ENCODE measurements at regions not wholly inside any gene's neighbourhood (a gene's known extent, or its start where the extent isn't known, plus 50 kb on each side); places are given as distances from the start of the nearest gene placed in this dataset.

DNA sequence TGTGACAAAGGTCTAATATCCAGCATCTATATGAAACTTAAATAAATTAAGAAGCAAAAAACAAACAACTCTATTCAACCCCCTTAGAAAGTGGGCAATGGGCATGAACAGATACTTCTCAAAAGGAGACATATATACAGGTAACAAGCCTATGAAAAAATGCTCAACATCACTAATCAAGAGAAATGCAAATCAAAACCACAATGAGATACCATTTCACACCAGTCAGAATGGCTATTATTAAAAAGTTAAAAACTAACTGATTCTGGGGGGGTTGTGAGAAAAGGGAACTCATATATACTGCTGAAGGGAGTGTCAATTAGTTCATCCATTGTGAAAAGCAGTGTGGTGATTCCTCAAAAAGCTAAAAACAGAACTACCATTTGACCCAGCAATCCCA lies 198.9 kb downstream of the BMP4 start:
- DNase-seq (ENCODE audit: low read depth), result no peak
- no peak for TF ChIP-seq CTCF (conservative IDR thresholded peaks at IDR 0.05; ENCODE audit: low read depth, low read length)
- no peak overlapping the region for H3K4me3 ChIP-seq (ENCODE audit: low read length)

DNA sequence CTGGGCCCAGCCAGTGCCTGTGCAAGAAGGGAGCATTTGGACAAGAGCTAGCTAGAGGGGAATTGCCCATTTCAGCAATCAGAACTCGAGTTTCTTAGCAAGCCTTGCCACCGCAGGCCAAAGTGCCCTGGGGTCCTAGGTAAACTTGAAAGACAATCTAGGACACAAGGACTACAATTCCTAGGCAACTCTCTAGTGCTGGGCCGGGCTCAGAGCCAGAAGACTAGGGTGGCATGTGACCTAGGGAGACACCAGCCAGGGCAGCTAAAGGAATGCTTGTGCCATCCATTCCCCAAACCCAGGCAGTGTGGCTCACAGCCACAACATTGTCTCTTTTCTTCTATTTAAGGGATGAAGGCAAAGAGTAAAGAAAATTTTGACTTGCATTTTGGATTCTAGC lies 205.0 kb downstream of the BMP4 start:
- no peak for DNase-seq (ENCODE audit: low read depth)
- TF ChIP-seq CTCF (conservative IDR thresholded peaks at IDR 0.05; ENCODE audit: low read depth, low read length), result no peak
- no peak overlapping the region for H3K4me3 ChIP-seq (ENCODE audit: low read length)

DNA sequence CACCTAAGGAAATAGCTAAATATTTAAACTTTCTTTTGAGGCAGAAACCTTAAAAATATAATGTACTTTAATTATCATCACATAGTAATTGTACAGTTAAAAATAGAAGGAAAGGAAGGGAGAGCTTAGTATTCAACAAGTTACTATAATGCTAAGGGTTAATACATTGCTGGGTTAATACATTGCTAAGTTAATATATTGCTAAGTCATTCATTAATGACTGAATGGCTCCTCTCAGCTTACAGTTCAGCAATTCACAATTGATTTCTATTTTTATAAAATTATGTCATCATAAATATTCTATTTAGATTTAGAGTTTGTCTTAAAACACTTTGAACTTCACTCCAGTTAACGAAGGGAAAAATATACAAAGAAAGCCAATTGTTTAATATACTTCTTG lies 207.9 kb downstream of the BMP4 start:
- TF ChIP-seq CTCF (conservative IDR thresholded peaks at IDR 0.05; ENCODE audit: low read depth, low read length), result no peak
- DNase-seq (ENCODE audit: low read depth), result no peak
- H3K4me3 ChIP-seq (ENCODE audit: low read length), result no peak overlapping the region

- H3K4me3 ChIP-seq (ENCODE audit: low read length), result no peak overlapping the region
- no peak for TF ChIP-seq CTCF (conservative IDR thresholded peaks at IDR 0.05; ENCODE audit: low read depth, low read length)
- DNase-seq (ENCODE audit: low read depth), result no peak
These were observed 211.8 kb downstream of the BMP4 start for GRCh38 chr14:53744857-53745256.

DNA sequence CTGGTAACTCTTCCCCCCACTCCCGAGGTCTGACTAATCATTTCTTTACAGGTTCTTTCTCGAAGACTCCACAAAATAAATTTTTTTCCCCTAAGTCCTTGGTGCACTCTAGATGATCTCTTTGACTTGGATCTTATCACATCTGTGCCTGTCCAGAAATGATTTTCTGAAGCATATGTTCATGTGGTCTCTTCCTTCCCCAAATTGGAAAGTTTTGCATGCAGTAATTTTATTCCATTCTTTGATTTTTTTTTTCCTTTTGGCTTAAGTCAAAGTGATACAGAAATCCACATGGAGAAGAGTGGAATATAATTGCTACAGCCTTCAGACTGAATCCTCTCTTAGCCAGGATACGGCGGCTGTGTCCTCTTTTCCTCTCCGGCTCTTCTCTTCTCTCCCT lies 213.3 kb downstream of the BMP4 start:
- TF ChIP-seq CTCF (conservative IDR thresholded peaks at IDR 0.05; ENCODE audit: low read depth, low read length), result no peak
- H3K4me3 ChIP-seq (ENCODE audit: low read length), result no peak overlapping the region
- DNase-seq (ENCODE audit: low read depth), result no peak

DNA sequence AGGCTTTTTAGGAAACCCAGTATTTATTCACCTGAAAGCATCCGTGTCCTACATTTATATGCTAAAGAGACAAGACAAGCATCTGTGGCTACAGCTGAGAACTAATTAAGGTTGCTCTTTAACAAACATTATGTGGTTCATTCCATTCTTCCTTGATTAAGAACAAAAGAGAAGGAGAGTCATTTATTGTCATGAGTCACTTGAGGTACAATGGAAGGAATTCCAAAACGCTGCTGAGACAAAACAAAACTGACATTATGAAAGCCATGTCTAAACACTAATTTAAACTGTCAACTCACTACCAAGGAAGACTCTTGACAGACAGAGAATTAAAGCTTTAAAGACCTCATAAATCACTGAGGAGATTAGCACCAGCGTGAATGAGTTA lies 214.4 kb downstream of the BMP4 start:
- TF ChIP-seq CTCF (conservative IDR thresholded peaks at IDR 0.05; ENCODE audit: low read depth, low read length), result no peak
- no peak overlapping the region for H3K4me3 ChIP-seq (ENCODE audit: low read length)

DNA sequence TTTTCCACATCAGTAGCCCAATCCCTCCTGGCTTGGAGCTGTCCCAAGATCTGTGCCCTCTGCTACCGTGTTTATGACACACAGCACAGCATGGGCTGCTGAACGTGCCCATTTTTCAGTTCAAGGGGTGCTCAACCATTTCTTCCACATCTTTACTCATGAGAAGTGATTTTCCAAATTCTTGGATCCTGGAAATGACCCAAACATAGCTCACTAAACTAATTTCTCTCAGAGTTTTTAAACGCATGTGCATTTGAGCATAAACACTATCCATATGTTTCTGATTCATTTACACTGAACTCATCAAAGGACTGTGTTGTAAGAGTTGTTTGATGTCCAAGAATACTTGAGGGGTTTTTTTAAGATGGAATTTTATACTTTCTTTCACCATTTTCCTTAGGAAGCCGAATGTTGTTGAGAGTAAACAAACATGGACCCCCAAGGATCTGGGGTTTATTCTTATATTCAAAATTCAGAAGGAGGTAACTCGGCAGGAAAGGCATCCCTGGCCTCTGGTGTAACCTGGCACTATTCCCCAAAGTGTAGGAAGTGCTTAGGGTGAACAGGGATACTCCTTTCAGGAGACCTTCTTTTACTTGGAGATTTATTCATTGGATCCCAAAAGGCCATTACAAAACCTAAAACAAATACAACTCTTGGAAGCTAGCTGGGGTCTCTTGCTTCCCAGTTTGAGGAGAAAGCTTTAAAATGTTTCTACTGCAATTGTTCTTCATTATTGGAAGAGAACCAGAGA lies 215.0 kb downstream of the BMP4 start:
- TF ChIP-seq CTCF (conservative IDR thresholded peaks at IDR 0.05; ENCODE audit: low read depth, low read length), result no peak

More for the DNA sequence above, 214.4 kb downstream of the BMP4 start:
- no peak for DNase-seq (ENCODE audit: low read depth)

More for the DNA sequence above, 215.0 kb downstream of the BMP4 start:
- H3K4me3 ChIP-seq (ENCODE audit: low read length), result no peak overlapping the region
- no peak for DNase-seq (ENCODE audit: low read depth)
